Endothelial cell of umbilical vein (primary cell): ENCODE measurements at regions not wholly inside any gene's neighbourhood (a gene's known extent, or its start where the extent isn't known, plus 50 kb on each side); places are given as distances from the start of the nearest gene placed in this dataset.

Experiments
- BruUV-seq: library from RNA; stranded (reverse); fragments of 400-500 nt; replicated peaks from 2 replicates; lab custom pipeline; 2021; lab: Mats Ljungman, UMichigan
- CTCF ChIA-PET: fragments of 300-600, 350-600 bp; sonication (Branson Sonifier 250); formaldehyde crosslinking; loops from one replicate; lab custom pipeline; 2021; ENCODE audit warnings: antibody characterized with exemption, inconsistent platforms; lab: Charles Lee
- POLR2A ChIA-PET: fragments of 300-600, 350-600 bp; sonication (Branson Sonifier 250); formaldehyde crosslinking; loops from one replicate; lab custom pipeline; 2021; ENCODE audit warnings: antibody characterized with exemption, inconsistent platforms; lab: Charles Lee
- DNase-seq: peaks from one replicate; pipeline ENCODE4 v3.0.0-alpha.2; 2011; ENCODE audit warnings: low read depth, low spot score
- FAIRE-seq: peaks from 2 replicates; lab custom pipeline; 2011; peaks lifted over from hg19 to GRCh38; lab: Jason Lieb, UNC
- H2AFZ ChIP-seq: 2 replicates; pipeline ENCODE4 v1.6.0; 2012; ENCODE audit warnings: low read depth, low read length, control low read depth, inconsistent platforms
- H3K27ac ChIP-seq: 2 replicates; pipeline ENCODE4 v1.5.1; 2011; ENCODE audit warnings: low read depth, mild to moderate bottlenecking, control low read depth, low read length, moderate library complexity; ENCODE audit not compliant: insufficient read depth
- H3K27me3 ChIP-seq, 2 experiments: 2 replicates each; pipeline versions ENCODE4 v1.6.0 to v1.6.1; 2011; ENCODE audit warnings: low read length in 2 of 2, mixed read lengths in 1 of 2; ENCODE audit not compliant: control insufficient read depth in 2 of 2, insufficient read depth in 2 of 2
- H3K36me3 ChIP-seq, 2 experiments: 2 replicates in 1 of 2; 3 replicates in 1 of 2; pipeline ENCODE4 v1.5.1; 2011; ENCODE audit warnings: low read length in 2 of 2, mild to moderate bottlenecking in 1 of 2, moderate library complexity in 1 of 2; ENCODE audit not compliant: control insufficient read depth in 2 of 2, insufficient read depth in 2 of 2; ENCODE audit errors: extremely low read depth in 1 of 2
- H3K4me1 ChIP-seq: 3 replicates; pipeline ENCODE4 v1.5.1; 2011; ENCODE audit warnings: mild to moderate bottlenecking, low read length; ENCODE audit not compliant: control insufficient read depth, insufficient read depth; ENCODE audit errors: extremely low read depth
- H3K4me2 ChIP-seq: 2 replicates; pipeline ENCODE4 v1.6.1; 2011; ENCODE audit warnings: low read length, control low read depth, mixed read lengths; ENCODE audit not compliant: insufficient read depth
- H3K4me3 ChIP-seq, 3 experiments: fragments of 200-600 bp in 1 of 3; sonication (generic), shearing (Covaris generic) in 1 of 3; replicated peaks in 1 of 3; 2 replicates each; pipeline ENCODE4 v1.5.1; 2011 to 2016; ENCODE audit warnings: control low read depth in 3 of 3, low read length in 3 of 3, mild to moderate bottlenecking in 2 of 3, inconsistent platforms in 1 of 3, low read depth in 1 of 3, moderate library complexity in 1 of 3; ENCODE audit not compliant: insufficient read depth in 1 of 3
- H3K79me2 ChIP-seq: 2 replicates; pipeline ENCODE4 v1.6.0; 2012; ENCODE audit warnings: low read length, inconsistent platforms; ENCODE audit not compliant: control insufficient read depth, insufficient read depth
- H3K9ac ChIP-seq: replicated peaks from 2 replicates; pipeline ENCODE3; 2011; ENCODE audit warnings: low read length, control low read depth; ENCODE audit not compliant: insufficient read depth; ENCODE audit errors: extremely low read depth
- H3K9me1 ChIP-seq: replicated peaks from 3 replicates; pipeline ENCODE4 v1.6.0; 2011; ENCODE audit warnings: mild to moderate bottlenecking, low read length; ENCODE audit not compliant: control insufficient read depth, insufficient read depth; ENCODE audit errors: extremely low read depth
- H3K9me3 ChIP-seq: replicated peaks from 2 replicates; pipeline ENCODE4 v1.5.1; 2012; ENCODE audit warnings: low read length, inconsistent platforms; ENCODE audit not compliant: control insufficient read depth, insufficient read depth
- H4K20me1 ChIP-seq: replicated peaks from 2 replicates; pipeline ENCODE3; 2011; ENCODE audit warnings: mild to moderate bottlenecking, low read length; ENCODE audit not compliant: control insufficient read depth, insufficient read depth; ENCODE audit errors: extremely low read depth
- EZH2 ChIP-seq: IDR thresholded peaks from 2 replicates; pipeline ENCODE4 v1.6.1; 2012; ENCODE audit warnings: borderline replicate concordance, low read depth, mild to moderate bottlenecking, moderate library complexity, low read length, inconsistent platforms; ENCODE audit not compliant: severe bottlenecking
- FOS ChIP-seq: IDR thresholded peaks from 2 replicates; pipeline ENCODE4 v1.6.1; 2011; ENCODE audit warnings: mild to moderate bottlenecking, low read length, moderate library complexity, borderline replicate concordance; ENCODE audit not compliant: insufficient read depth
- GATA2 ChIP-seq: IDR thresholded peaks from 2 replicates; pipeline ENCODE4 v1.7.0; 2011; ENCODE audit warnings: low read depth, mild to moderate bottlenecking, moderate library complexity, mixed read lengths, low read length; ENCODE audit not compliant: insufficient read length, insufficient read depth
- JUN ChIP-seq: IDR thresholded peaks from 2 replicates; pipeline ENCODE4 v1.6.1; 2011; ENCODE audit warnings: borderline replicate concordance, low read depth; ENCODE audit not compliant: insufficient read length, insufficient read depth
- MAX ChIP-seq: IDR thresholded peaks from 2 replicates; pipeline ENCODE4 v1.6.1; 2011; ENCODE audit not compliant: insufficient read depth, insufficient read length
- MYC ChIP-seq: IDR thresholded peaks from one replicate; pipeline ENCODE4 v1.6.1; 2011; ENCODE audit warnings: mild to moderate bottlenecking, low read depth, low read length
- POLR2AphosphoS5 ChIP-seq: IDR thresholded peaks from 2 replicates; pipeline ENCODE4 v1.6.1; 2012; ENCODE audit warnings: low read depth, mild to moderate bottlenecking, control low read depth, low read length, moderate library complexity; ENCODE audit not compliant: insufficient read depth
- dilution Hi-C: fragments of 300-500 bp; cut with MboI; formaldehyde crosslinking; loops from one replicate; pipeline ENCODE4 v1.15.0; 2019; ENCODE audit warnings: low sequenced_read_pairs; ENCODE audit not compliant: extremely low pct_ligation_motif_present
- intact Hi-C: fragments of 100-400 bp; cut with micrococcal nuclease; formaldehyde crosslinking; loops from one replicate; pipeline ENCODE4 v1.10.0; 2022
- TF ChIP-seq, protein P1 (sequence below), 2 donors: IDR thresholded peaks; 1 replicate in 1 of 2; 2 replicates in 1 of 2; pipeline ENCODE4 v1.5.1; 2011; ENCODE audit warnings: low read length in 2 of 2, mild to moderate bottlenecking in 2 of 2, moderate library complexity in 2 of 2, control low read depth in 1 of 2, inconsistent platforms in 1 of 2, low read depth in 1 of 2; ENCODE audit not compliant: insufficient read depth in 1 of 2; ENCODE audit errors: extremely low read depth in 1 of 2

GRCh38 chr12:61987173-61987572 lies 273.0 kb upstream of the USP15 start:
- Histone ChIP-seq H3K27me3 (no peaks in the 10 kb centered on the region), H3K79me2 (no peaks in the 10 kb centered on the region), H3K4me2 (no peak overlapping the region), H3K9me3 (no peaks in the 10 kb centered on the region), H3K27ac (no peak overlapping the region), H3K9ac (no peak overlapping the region), H3K9me1 (no peaks in the 10 kb centered on the region), H3K4me3 (no peak overlapping the region), H4K20me1 (no peaks in the 10 kb centered on the region), H2AFZ (no peak overlapping the region), H3K4me1 (no peaks in the 10 kb centered on the region), H3K36me3 (no peaks in the 10 kb centered on the region)
- FAIRE-seq (no peak), DNase-seq (no peak)
- TF ChIP-seq JUN = no peak
- no peak for TF ChIP-seq MAX
- TF ChIP-seq, protein P1, sequence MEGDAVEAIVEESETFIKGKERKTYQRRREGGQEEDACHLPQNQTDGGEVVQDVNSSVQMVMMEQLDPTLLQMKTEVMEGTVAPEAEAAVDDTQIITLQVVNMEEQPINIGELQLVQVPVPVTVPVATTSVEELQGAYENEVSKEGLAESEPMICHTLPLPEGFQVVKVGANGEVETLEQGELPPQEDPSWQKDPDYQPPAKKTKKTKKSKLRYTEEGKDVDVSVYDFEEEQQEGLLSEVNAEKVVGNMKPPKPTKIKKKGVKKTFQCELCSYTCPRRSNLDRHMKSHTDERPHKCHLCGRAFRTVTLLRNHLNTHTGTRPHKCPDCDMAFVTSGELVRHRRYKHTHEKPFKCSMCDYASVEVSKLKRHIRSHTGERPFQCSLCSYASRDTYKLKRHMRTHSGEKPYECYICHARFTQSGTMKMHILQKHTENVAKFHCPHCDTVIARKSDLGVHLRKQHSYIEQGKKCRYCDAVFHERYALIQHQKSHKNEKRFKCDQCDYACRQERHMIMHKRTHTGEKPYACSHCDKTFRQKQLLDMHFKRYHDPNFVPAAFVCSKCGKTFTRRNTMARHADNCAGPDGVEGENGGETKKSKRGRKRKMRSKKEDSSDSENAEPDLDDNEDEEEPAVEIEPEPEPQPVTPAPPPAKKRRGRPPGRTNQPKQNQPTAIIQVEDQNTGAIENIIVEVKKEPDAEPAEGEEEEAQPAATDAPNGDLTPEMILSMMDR (IDR thresholded peaks at IDR 0.05; ENCODE audit: extremely low read depth in 1 of 2, insufficient read depth in 1 of 2, low read depth in 1 of 2, low read length in 2 of 2) = no peak
- no peak for TF ChIP-seq GATA2
- no peak for TF ChIP-seq POLR2AphosphoS5
- TF ChIP-seq FOS = no peak
- no peak for TF ChIP-seq EZH2
- no peak for TF ChIP-seq MYC
- ChIA-PET POLR2A (no interaction called here), CTCF (no interaction called here)
- intact Hi-C loops = no loop called here
- BruUV-seq = no TSS peak
- dilution Hi-C loops = no loop called here
